C4-2B (cell line): ENCODE measurements at regions not wholly inside any gene's neighbourhood (a gene's known extent, or its start where the extent isn't known, plus 50 kb on each side); places are given as distances from the start of the nearest gene placed in this dataset.

Experiments used
- CTCF ChIP-seq: fragments of 450-650 bp; conservative IDR thresholded peaks from 2 replicates; pipeline ENCODE4 v1.5.1; 2017; ENCODE audit warnings: mild to moderate bottlenecking
- ZFX ChIP-seq: fragments of 450-650 bp; IDR thresholded peaks from 2 replicates; pipeline ENCODE4 v1.6.1; 2017

- TF ChIP-seq CTCF (no peak), ZFX (no peak)
Observed at GRCh38 chr22:33192156-33192555, 134.0 kb upstream of the SYN3 start.
